Left cardiac atrium (tissue), 4 donors: ENCODE measurements at regions not wholly inside any gene's neighbourhood (a gene's known extent, or its start where the extent isn't known, plus 50 kb on each side); places are given as distances from the start of the nearest gene placed in this dataset.

Experiments
- ATAC-seq, 2 donors: fragments of 200-7000 bp; cut with Tn5 transposase; one replicate each; pipeline ENCODE4 v1.9.1; 2020; ENCODE audit warnings: mild to moderate bottlenecking in 2 of 2, moderate library complexity in 2 of 2
- DNase-seq: peaks from one replicate; pipeline ENCODE4 v3.0.0-alpha.2; 2020
- intact Hi-C, 2 donors: fragments of 100-400 bp; cut with DNase I; formaldehyde crosslinking; loops; one replicate each; pipeline versions ENCODE4 v1.14.1 to v1.15.1; 2022 to 2023
- donor health status: DM: no; HTN: yes; CAD: no.
- donor health status: DM: no; HTN: yes; CAD: no; lungs with severe emphysema.
- donor health status: DM: yes; HTN: yes; CAD: no.
- donor health status: Dilated cardiomyopathy.

DNA sequence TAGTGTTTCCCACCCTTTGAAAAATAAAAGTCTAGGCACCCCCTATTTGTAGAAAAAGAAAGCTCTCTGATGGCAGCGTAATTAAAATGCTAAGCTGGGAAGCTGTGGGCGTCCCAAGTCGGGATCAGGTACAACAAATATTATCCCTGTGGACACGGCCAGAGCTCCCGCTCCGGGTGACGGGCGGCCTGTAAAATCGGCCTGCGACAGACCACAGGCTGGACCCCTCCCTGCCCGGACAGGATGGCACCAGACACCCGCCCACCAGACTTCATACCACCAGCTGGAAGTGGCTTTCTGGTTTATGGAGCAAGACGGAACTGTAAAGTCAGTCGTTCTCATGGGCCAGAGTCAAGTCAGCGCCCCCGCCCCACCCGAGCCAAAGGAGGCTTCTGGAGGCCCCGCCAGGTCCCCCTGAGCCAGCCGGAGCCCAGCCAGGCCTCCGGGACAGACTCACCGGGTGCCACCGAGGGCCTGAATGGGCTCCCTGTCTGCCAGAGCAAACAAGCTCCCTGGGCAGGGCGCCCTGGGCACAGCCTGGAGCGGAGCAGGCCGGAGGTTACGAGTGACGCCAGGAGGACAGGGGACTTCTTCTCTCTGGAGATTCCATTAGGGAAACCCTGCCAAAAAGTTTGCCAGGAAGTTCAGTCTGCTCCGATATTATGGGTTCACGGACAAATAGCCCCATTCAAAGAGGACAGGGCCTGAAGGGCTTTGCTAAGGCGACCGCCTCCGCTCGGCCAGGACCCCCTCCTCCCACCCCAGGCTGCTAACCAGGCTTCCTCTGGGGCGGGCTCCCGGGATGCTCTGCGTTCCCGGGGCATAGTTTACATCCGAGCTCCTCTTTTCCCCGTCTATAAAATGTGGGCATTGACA lies 173.7 kb downstream of the ERCC6L2 start:
- peak; percentile 68 to 85 for ATAC-seq
- DNase-seq, result peak; percentile 68
- intact Hi-C loops, result no loop called here

DNA sequence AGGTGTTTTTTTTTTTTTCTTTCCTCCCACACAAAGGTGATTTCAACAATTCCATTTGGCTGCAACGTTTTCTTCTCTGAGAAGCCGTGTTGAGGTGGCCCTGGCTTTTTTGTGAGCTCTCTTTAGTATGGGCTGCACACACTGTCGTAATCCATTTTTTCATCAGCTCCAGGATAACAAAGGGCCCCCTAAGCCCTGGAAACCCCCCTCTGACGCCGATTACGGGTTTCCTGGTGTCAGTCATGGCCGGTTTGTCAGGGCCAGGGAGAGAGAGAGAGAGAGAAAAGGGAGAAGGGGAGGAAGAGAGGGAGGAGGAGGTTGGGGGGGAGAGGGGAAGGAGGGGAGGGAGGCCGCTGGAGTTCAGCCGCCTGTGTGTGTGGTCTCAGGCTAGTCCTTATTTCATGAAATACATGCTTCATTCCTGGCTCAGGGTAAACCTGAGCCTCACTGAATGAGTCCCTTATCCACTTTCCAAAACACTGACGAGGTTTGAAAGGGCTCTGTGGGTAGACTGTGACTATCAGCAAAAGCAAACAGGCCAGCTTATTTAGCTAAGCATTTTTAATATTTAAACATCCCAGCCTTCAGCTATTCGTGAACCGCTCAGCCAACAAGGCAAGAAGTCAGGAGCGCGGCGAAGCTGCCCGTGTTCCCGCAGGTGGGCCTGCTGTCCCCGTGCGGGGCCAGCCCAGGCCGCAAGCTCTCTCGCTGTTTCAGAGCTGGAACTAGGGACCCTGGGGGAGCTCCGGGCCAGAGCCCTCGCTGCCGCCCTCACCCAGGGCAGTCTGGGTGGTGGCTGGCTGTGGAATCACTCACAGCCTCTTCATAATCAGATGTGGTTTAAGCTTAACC lies 172.8 kb downstream of the ERCC6L2 start:
- intact Hi-C loops, result no loop called here
- DNase-seq (peak; percentile 45), ATAC-seq (peak; percentile 37 to 42)

DNA sequence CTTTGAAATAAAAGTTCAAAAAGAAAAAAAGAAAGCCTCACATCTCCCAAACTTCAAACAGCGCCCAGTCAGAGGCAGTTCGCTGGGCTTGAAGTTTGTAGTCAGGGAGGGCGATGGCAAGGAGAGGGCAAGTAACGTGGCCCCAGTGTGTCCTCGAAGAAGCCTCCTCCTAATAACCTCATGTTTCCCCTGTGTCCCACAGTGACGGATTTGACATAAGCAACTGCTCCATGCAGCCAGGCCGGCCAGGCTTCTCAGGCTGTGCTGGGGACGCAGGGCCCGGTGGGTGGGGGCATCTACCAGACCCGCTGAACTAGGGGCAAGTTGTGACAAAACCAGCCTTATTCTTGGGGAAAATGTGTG lies 172.2 kb downstream of the ERCC6L2 start:
- DNase-seq (no peak), ATAC-seq (no peak)
- intact Hi-C loops, result no loop called here

DNA sequence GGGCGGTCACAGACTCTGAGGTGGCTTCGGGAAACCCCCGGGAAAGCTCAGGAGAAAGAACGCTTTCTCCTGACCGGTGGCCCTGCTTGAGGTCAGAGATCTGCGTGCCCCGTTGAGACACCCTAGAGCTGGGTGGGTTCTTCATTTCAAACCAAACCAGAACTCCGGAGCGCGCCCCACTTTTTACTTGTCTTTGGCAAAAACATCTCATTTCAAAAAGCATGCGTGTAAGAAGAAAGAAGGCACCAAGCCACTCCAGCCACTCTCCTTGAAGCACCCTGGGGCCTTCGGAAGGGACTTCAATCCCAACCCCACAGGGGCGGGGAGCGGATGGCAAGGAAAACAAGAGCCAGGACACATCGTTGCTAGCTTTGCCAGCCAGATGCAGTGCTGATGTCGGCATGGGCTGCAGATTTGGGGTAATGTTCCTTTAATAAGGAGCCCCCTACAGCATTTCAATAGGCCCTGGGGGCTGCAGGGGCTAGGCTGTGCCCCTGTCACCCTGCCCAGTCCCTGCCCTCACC lies 171.7 kb downstream of the ERCC6L2 start:
- ATAC-seq (no peak), DNase-seq (no peak)
- intact Hi-C loops, result no loop called here

DNA sequence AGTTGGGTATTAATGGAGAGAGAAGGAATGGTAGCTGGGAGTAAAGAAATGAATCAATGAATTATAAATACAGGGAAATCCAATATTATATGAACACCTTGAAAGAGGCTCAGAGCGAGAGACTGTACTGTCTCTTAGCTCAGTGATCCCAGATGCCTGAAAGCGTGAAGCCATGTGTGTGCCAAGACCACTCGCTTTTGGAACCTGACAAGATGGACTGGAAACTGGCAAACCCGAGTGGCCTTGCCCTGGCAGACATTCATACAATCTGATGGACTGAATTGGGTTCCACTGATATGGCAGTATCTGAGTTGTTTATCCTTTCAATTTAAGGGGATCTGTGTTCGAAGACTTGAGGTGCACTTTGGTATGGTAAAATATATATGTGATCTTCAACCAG lies 170.3 kb downstream of the ERCC6L2 start:
- ATAC-seq (no peak), DNase-seq (no peak)
- intact Hi-C loops, result no loop called here

DNA sequence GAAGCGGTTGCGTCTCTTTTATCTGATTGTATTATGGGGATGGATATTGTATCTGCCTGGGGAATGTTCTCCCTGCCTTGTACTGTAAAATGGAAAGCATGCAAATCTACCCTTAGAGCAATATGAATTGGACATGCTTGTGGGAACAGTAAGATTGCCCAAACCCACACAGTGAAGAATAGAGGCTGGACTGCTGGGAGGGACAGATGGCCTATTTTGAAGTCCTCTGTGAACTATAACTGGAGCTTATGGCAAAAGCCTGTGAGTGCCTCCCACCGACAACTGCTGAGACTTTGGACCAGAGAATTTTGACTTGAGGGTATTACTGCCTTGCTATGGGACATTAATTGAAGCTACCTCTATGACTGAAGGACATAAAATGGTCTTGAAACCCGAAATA lies 168.9 kb downstream of the ERCC6L2 start:
- intact Hi-C loops, result no loop called here
- ATAC-seq (no peak), DNase-seq (no peak)

DNA sequence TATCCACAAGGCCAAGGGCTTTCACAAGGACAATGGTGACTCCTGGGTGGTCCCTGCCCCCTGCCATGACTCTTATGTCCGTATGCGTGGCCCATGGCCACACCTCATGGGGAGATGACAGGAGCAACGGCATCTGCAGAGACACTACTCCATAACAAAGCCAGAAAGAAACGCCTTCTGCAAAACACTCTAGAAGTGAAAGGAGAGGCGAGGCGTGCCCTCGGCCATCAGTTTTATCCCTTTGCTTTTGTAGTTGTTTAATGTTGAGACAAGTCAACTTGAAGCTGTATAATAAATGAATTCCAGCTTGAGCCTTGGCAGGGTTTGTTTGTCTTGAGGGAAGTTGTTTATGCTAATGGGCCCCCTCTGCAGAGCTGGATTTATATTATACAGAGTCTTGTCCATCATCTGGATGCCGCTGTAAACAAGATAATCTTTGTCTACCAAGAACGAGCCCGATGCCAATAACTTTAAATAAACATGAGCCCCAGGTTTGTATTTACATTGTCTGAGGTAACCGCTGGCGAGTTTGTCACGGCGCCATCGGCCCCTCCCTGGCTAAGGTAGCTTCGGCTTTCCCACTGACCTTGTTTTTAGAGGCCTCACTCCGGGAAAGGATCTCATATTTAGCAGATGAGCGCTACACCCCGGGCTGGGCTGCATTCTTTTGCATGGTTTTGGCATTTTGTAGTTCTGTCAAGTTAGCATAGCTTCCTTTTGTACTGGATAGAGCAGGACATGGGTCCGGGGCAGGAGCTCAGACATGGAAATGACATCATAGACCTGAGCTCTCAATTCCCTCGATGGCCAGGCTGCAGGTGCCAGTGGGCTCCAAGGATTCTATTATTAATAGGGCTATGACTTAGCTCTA lies 165.3 kb downstream of the ERCC6L2 start:
- no peak for DNase-seq
- intact Hi-C loops, result no loop called here
- no peak for ATAC-seq

DNA sequence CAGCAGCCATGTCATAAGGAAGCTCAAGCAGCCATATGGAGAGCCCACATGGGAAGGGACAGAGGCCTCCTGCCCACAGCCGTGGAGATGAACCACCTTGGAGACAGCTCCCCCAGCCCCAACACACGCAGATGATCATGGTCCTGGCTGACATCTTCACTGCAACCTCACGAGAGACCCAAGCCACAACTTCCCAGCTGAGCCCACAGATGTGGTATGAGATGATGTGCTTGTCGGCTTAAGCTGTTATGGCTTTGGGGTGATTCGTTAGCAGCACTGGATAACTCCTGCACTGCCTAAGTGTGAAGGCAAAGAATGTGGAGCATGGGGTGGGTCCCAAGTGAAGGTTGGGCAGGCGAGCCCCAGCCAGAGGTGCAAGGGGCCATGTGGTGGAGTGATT lies 163.4 kb downstream of the ERCC6L2 start:
- no peak for ATAC-seq
- intact Hi-C loops, result no loop called here
- DNase-seq, result no peak

DNA sequence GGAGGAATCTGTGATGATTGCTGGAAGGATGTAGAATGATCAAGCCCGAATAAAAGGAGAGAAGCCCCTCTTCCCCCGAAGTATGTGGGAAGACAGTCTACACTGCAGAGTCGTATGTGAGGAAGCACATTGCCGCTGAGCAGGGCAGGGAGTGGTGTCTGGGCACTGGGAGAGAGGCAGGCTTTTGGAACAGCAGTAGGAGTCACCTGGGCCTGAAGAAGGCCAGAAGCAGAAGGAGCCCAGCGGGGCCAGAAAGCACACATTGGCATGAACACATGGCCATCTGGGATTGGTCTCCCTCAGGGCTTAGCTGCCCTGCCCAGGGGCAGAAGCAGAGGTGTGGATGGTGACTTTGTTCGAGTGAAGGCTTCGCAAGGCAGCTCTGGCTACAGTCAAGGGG lies 162.8 kb downstream of the ERCC6L2 start:
- no peak for DNase-seq
- no peak for ATAC-seq
- intact Hi-C loops, result no loop called here

DNA sequence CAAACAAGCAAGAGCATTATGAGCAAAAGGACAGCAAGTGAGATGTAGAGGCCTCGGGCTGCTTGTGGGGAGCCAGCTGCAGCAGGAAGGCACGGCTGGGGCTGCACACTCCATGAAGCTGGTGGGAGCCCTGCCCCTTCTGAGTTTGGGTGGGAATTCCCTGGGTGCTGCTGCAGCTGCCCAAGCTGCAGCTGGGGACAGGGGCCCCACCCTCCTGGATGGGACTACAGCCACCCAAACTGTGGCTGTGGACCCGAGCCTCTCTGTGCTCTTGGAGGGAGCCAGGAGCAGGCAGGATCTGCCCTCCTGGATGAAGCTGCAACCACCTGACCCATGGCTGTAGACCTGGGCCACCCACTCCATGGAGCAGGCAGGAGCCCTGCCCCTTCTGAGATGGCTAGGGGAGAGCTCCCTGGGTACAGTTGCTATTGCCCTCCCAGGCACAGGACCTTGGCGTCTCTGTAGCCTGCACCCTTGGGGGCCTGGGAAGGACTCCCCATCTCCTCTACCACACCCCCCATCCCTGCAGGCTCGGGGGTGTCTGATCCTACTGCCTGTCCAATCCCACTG lies 159.1 kb downstream of the ERCC6L2 start:
- intact Hi-C loops, result no loop called here
- DNase-seq (no peak), ATAC-seq (no peak)

DNA sequence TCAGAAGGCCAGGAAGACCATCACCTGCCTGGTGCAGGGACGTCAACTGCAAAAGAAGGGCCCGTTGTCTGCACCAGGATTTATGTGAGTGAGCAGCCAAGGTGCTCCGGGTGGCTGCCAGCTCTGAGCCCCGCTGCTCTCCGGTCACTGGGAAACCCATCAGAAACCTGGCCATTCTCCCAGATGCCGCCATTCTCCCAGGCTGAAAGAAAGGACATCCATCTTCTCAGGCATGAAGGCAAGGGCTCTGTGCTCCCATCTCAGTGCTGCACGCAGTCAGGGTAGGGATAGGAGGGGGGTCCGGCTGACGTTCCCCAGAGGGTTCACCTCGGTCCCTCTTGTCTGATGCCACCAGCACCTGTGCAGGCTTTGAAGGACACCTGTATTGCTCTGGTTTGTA lies 158.4 kb downstream of the ERCC6L2 start:
- DNase-seq (no peak), ATAC-seq (no peak)
- intact Hi-C loops, result no loop called here

DNA sequence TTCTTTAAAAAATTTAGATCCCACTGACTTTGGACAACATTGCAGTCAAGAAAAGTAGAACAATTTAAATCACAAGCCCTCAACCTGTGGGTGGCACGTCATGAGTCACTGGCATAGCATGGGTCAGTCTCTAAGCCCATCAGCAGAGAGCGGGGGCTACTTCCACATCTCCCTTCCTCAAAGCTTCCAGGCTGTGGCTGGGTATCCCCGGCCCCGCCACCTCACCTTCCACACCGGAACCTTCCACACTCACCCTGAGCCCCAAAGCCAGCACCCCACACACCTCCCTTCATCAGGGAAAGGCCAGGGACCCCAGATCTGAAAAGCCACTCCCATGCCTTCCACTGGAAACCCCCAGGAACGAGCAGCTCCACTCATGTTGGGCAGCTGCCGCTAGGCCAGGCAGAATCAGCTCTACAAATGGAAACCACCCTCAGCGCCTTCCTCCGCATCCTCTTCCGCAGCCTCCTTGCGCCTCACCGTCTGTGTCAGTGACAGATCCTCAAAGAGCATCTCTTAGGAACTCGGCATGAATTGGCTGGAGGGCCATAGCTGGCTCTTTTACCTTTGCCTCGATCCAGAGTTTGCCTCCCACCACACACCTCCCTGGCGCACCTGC lies 156.5 kb downstream of the ERCC6L2 start:
- ATAC-seq (no peak), DNase-seq (no peak)
- intact Hi-C loops, result no loop called here

DNA sequence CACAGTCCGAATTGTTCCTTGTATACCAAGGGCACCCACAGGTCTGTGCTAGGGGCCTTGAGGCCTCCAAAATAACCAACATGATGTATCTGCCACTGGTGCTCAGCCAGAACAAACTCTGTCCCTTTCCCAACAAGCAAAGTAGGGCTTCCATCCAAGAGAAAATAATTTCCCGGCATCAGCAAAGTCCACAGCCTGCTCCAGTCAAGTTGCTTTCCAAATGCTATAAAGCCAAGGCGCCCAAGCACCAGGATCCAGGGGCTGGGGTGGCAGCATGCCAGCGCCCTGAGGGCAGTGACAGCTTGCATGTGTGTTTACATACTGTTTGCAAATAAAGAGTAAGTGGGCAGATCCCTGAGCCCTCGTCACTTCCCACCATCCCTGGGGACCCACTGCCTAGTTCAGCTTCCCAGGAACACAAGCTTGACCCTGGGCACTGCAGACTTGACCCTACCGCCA lies 155.9 kb downstream of the ERCC6L2 start:
- intact Hi-C loops, result no loop called here
- peak; percentile 36 to 75 for ATAC-seq

DNA sequence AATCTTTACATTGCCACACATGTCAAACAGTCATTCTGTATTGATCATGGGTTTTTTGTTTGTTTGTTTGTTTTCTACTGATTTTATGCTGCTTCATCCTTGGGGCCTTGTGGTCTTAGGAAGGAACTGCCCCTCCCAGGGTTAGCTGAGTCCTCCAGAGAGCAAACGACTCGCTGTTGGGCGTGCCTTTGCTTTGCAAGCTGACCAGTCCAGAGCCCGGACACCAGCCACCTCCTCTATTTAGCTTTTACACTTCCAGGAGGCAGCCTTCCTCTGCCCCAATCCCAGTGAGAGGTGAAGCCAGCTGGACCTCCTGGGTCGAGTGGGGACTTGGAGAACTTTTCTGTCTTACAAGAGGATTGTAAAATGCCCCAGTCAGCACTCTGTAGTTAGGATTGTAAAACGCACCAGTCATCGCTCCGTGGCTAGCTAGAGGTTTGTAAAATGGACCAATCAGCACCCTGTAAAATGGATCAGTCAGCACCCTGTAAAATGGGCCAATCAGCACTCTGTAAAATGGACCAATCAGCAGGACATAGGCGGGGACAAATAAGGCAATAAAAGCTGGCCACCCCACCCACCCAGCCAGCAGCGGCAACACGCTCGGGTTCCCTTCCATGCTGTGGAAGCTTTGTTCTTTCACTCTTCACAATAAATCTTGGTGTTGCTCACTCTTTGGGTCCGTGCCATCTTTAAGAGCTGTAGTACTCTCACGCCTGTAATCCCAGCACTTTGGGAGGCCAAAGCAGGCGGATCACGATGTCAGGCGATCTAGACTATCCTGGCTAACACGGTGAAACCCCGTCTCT lies 154.4 kb downstream of the ERCC6L2 start:
- intact Hi-C loops, result no loop called here
- no peak for ATAC-seq
- DNase-seq, result no peak

More for the DNA sequence above, 155.9 kb downstream of the ERCC6L2 start:
- peak; percentile 79 for DNase-seq

DNA sequence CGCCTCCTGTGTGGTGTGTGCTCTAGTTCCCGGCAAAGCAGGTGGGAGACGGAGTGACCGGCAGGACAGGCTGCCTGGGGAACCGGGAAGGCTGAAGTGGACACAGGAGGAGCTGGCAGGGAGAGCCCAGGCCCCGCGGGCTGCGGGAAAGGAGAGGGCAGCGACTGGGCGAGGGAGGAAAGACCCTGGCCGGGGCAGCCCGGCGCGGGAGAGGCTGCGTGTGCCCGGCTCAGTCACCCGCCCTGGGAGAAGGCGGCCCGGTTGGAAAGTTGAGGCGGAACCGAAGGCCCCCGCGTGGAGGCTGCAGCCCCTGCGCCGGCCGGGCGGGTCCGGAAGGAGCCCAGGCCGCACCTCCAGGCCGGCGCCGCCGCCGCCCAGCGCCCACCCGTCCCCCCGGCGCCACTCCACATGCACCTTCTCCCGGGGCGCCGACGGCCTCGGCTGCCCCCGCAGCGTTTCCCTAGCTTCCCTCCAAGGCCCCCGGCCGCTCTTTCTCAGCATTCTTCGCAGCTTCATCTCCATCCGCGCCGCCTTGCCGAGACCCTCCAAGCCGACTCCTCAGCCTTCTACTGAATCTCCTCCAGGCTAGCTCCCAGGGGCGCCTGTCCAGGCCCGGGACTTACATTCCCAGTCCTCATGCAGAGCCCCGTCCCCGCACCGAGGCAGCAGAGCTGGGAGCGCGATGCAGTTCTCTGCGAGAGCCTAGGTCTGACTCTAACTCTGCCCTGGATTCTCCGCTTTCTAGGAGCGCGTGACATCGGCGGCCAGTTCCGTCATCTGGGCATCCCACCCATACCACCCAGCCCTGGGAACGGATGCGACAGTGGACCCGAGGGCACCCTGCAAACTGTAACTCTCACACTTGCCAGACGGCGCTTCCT lies 152.0 kb downstream of the ERCC6L2 start:
- DNase-seq, result peak; percentile 61
- intact Hi-C loops, result no loop called here
- peak; percentile 55 to 59 for ATAC-seq

DNA sequence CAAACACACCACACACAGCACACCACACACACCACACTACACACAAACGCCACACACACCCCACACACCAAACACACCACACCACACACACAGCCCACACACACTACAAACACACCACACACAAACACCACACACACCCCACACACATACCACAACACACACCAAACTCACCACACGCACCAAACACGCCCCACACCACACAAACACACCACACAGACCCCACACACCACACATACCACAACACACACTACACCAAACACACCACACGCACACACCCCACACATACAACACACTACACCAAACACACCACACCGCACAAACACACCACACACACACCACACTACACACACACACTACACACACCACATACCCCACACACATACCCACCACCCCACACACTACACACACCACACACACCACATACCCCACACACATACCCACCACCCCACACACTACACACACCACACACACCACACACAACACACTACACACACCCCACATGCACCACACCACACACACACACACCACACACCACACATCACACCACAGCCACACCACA lies 151.2 kb downstream of the ERCC6L2 start:
- ATAC-seq (no peak), DNase-seq (no peak)
- intact Hi-C loops, result no loop called here
